ENCODE measurements at regions not wholly inside any gene's neighbourhood (a gene's known extent, or its start where the extent isn't known, plus 50 kb on each side); places are given as distances from the start of the nearest gene placed in this dataset.

DNA sequence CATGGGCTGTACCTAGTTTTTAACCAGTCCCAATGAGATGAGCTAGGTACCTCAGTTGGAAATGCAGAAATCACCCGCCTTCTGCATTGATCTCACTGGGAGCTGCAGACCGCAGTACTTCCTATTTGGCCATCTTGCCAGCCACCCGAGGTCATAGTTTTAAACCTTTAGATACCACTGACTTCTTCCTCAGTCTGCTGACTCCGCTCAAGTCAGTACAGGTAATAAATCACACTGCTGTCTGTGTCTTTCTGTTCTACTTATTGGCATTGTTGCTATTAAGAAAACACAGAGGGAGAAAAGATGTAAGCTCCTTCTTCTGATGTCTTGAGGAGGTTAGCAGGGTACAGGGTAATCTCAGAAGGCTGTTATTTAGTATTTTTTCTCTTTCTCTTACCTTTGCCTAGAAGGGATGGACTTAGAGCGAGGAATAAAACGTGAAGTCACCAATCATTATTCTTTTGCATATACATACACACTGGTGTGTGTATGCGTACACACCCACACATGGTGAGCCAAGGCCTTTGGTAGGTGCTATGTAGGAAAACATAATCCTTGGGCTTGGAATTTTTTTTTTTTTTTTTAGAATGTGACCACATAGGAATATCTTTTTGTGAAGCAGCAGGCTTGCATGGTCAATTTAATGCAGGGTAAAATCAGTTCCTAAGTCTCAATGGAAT lies 197.2 kb downstream of the EDEM1 start:
- Mint-ChIP-seq H3K27me3 (ENCODE audit: insufficient read depth) (peaks cover 1% of the 10 kb centered on the region), H3K27ac (no peak overlapping the region), H3K4me3 (no peak overlapping the region), H3K9me3 (no peaks in the 10 kb centered on the region), H3K4me1 (ENCODE audit: low read depth) (no peaks in the 10 kb centered on the region), H3K36me3 (ENCODE audit: low read depth) (no peaks in the 10 kb centered on the region)
- no peak for DNase-seq (ENCODE audit: low spot score)
- intact Hi-C loops (cut with micrococcal nuclease) = no loop called here

DNA sequence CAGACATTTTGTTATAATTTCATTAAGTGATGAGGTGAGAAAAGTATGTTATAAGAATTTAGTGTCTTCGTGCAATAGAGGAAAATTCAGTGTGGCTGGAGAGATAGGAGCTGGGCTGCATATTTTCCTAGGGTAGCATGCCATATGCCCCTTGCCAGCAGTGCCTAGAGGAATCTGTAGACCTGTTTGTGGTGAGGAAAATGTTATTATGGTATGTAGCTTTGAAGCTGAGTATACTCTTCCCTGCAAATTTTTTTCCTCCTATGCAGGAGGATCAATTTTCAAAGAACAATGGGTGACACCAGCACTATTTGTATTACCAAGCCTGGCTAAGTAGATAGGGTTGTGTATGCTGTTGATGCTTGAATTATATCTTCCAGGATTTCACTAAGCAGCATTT lies 200.6 kb downstream of the EDEM1 start:
- Mint-ChIP-seq H3K9me3 (no peaks in the 10 kb centered on the region), H3K27me3 (ENCODE audit: insufficient read depth) (peaks cover 1% of the 10 kb centered on the region), H3K4me3 (no peak overlapping the region), H3K4me1 (ENCODE audit: low read depth) (no peaks in the 10 kb centered on the region), H3K27ac (no peak overlapping the region), H3K36me3 (ENCODE audit: low read depth) (no peaks in the 10 kb centered on the region)
- intact Hi-C loops (cut with micrococcal nuclease) = no loop called here
- DNase-seq (ENCODE audit: low spot score) = no peak

- Mint-ChIP-seq H3K4me3 (no peak overlapping the region), H3K27ac (no peak overlapping the region), H3K4me1 (ENCODE audit: low read depth) (no peaks in the 10 kb centered on the region), H3K9me3 (no peaks in the 10 kb centered on the region), H3K36me3 (ENCODE audit: low read depth) (no peaks in the 10 kb centered on the region), H3K27me3 (ENCODE audit: insufficient read depth) (peaks cover 1% of the 10 kb centered on the region)
- intact Hi-C loops (cut with micrococcal nuclease) = no loop called here
- no peak for DNase-seq (ENCODE audit: low spot score)
Measured at GRCh38 chr3:5389057-5389456, 201.6 kb downstream of the EDEM1 start.

- Mint-ChIP-seq H3K4me3 (no peak overlapping the region), H3K27ac (no peak overlapping the region), H3K9me3 (no peaks in the 10 kb centered on the region), H3K27me3 (ENCODE audit: insufficient read depth) (peaks cover 1% of the 10 kb centered on the region), H3K36me3 (ENCODE audit: low read depth) (no peaks in the 10 kb centered on the region), H3K4me1 (ENCODE audit: low read depth) (no peaks in the 10 kb centered on the region)
- intact Hi-C loops (cut with micrococcal nuclease) = no loop called here
- DNase-seq (ENCODE audit: low spot score) = no peak
Measured at GRCh38 chr3:5390221-5390620, 202.7 kb downstream of the EDEM1 start.

DNA sequence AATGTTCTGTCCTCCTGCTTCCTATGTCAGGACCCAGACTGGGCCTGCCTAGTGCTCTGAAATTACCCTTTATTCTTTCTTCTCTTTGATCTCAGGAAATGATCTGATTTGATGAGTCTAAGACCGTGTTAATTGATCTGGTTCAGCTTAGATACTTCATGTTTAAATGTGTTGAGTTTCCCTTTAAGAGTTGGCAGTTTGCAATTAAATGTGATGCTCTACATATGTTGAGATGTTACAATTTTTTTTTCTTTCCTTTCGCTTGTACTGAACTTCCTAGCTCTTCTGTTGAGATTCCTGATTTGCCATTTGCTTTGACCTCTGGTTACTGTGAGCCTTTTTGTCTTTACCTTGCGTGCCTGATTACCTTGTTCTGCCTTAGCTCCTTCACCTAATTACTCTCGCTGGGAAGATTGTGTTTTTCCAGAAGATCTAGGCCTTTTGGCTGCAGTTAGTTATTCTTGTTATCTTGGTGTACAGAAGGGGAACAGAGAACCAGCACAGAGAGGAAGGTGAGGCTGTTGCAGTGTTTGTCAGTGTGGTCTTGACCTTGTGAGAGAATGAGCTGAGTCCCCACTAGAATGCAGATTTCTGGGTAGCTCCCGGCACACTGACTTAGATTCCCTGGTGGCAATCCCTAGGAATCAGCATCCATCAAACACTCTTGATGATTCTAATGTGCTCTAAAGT lies 203.6 kb downstream of the EDEM1 start:
- no peak overlapping the region for H3K27ac Mint-ChIP-seq
- peaks cover 1% of the 10 kb centered on the region for H3K27me3 Mint-ChIP-seq (ENCODE audit: insufficient read depth)
- no peaks in the 10 kb centered on the region for H3K36me3 Mint-ChIP-seq (ENCODE audit: low read depth)
- intact Hi-C loops (cut with micrococcal nuclease) = no loop called here
- no peaks in the 10 kb centered on the region for H3K4me1 Mint-ChIP-seq (ENCODE audit: low read depth)
- no peaks in the 10 kb centered on the region for H3K9me3 Mint-ChIP-seq
- DNase-seq (ENCODE audit: low spot score) = no peak
- H3K4me3 Mint-ChIP-seq = no peak overlapping the region

DNA sequence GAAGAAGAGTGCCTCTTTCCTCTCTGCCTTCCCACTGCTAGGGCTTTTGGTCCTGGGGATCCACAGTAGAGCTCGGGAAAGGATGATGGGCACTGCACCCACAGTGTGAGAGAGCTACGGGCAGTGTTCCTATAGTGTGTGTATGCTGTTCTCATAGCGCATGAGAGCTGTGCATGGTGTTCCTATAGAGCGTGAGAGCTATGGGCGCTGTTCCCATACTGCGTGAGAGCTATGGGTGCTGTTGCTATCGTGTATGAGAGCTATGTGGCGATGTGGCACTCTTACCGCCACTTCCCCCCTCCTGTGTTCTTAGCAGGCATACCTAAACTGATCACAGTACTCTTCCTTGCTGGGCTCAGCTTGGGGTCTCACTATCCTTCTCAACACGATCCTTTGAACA lies 213.5 kb downstream of the EDEM1 start:
- no peak overlapping the region for H3K4me3 Mint-ChIP-seq
- H3K4me1 Mint-ChIP-seq (ENCODE audit: low read depth) = no peaks in the 10 kb centered on the region
- intact Hi-C loops (cut with micrococcal nuclease) = no loop called here
- DNase-seq (ENCODE audit: low spot score) = no peak
- no peaks in the 10 kb centered on the region for H3K27me3 Mint-ChIP-seq (ENCODE audit: insufficient read depth)
- H3K36me3 Mint-ChIP-seq (ENCODE audit: low read depth) = no peaks in the 10 kb centered on the region
- no peaks in the 10 kb centered on the region for H3K9me3 Mint-ChIP-seq
- H3K27ac Mint-ChIP-seq = no peak overlapping the region

- intact Hi-C loops (cut with micrococcal nuclease) = no loop called here
- no peak for DNase-seq (ENCODE audit: low spot score)
Measured at GRCh38 chr3:5404718-5405117, 217.2 kb downstream of the EDEM1 start.

GRCh38 chr3:5411786-5412185 lies 224.3 kb downstream of the EDEM1 start:
- Mint-ChIP-seq H3K4me1 (ENCODE audit: low read depth) (no peaks in the 10 kb centered on the region), H3K36me3 (ENCODE audit: low read depth) (no peaks in the 10 kb centered on the region), H3K27ac (no peak overlapping the region), H3K27me3 (ENCODE audit: insufficient read depth) (no peaks in the 10 kb centered on the region), H3K4me3 (no peak overlapping the region), H3K9me3 (peaks cover 5% of the 10 kb centered on the region)
- intact Hi-C loops (cut with micrococcal nuclease) = no loop called here
- DNase-seq (ENCODE audit: low spot score) = no peak

More at GRCh38 chr3:5404718-5405117, 217.2 kb downstream of the EDEM1 start:
- Mint-ChIP-seq H3K9me3 (no peaks in the 10 kb centered on the region), H3K4me3 (no peak overlapping the region), H3K36me3 (ENCODE audit: low read depth) (no peaks in the 10 kb centered on the region), H3K27ac (no peak overlapping the region), H3K27me3 (ENCODE audit: insufficient read depth) (no peaks in the 10 kb centered on the region), H3K4me1 (ENCODE audit: low read depth) (no peaks in the 10 kb centered on the region)

DNA sequence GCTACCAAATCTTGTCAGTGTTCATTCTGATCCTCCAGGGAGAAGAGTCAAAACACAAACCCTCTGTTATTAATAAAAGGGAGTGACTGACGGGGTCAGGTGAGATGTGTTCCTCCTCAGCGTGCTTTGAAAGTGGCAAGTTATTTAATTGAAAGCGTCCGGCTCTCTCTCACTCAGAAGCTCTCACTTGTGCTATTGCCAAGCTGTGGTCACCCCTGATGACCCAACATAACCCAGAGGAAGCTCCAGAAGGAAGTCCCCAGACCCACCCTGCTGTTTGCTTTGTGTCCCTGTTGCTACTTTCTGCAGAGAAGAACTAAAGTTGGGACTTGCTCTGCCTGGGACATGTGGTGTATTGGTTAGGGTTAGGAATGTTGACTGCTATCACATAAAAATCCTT lies 235.6 kb downstream of the EDEM1 start:
- H3K27ac Mint-ChIP-seq = no peak overlapping the region
- H3K4me1 Mint-ChIP-seq (ENCODE audit: low read depth) = no peaks in the 10 kb centered on the region
- DNase-seq (ENCODE audit: low spot score) = no peak
- peaks cover 6% of the 10 kb centered on the region for H3K27me3 Mint-ChIP-seq (ENCODE audit: insufficient read depth)
- intact Hi-C loops (cut with micrococcal nuclease) = loop anchor here (10.0 kb wide), 1 partner anchor 312 kb away; no protein-coding TSS in a partner anchor
- no peak overlapping the region for H3K4me3 Mint-ChIP-seq
- no peaks in the 10 kb centered on the region for H3K9me3 Mint-ChIP-seq
- H3K36me3 Mint-ChIP-seq (ENCODE audit: low read depth) = no peaks in the 10 kb centered on the region

- no peak for DNase-seq (ENCODE audit: low spot score)
- intact Hi-C loops (cut with micrococcal nuclease) = loop anchor here (10.0 kb wide), 1 partner anchor 311 kb away; no protein-coding TSS in a partner anchor
- H3K36me3 Mint-ChIP-seq (ENCODE audit: low read depth) = no peaks in the 10 kb centered on the region
- H3K27me3 Mint-ChIP-seq (ENCODE audit: insufficient read depth) = peaks cover 6% of the 10 kb centered on the region
- no peak overlapping the region for H3K27ac Mint-ChIP-seq
- H3K9me3 Mint-ChIP-seq = no peaks in the 10 kb centered on the region
- no peak overlapping the region for H3K4me3 Mint-ChIP-seq
- no peaks in the 10 kb centered on the region for H3K4me1 Mint-ChIP-seq (ENCODE audit: low read depth)
Measured at GRCh38 chr3:5423523-5423922, 236.0 kb downstream of the EDEM1 start.

DNA sequence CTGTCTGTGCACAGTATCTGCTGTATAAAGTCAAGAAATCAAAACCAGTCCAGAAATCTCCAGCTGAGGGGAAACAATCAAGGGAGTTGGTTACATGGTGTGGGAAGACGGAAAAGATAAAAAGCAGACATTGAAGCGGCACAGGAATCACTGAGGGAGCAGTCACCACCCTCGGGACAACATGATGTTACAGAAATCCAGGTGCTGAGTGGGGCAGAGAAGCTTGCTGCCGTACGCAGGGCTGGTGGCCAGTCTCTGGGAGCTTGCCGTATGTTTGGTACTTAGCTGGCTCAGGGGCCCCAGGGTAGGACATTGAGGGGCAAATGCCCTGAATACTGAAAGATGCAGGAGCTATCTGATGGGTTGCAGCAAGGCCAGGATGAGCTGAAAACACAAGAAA lies 237.9 kb downstream of the EDEM1 start:
- no peaks in the 10 kb centered on the region for H3K4me1 Mint-ChIP-seq (ENCODE audit: low read depth)
- no peak for DNase-seq (ENCODE audit: low spot score)
- intact Hi-C loops (cut with micrococcal nuclease) = loop anchor here (10.0 kb wide), 1 partner anchor 309 kb away; no protein-coding TSS in a partner anchor

DNA sequence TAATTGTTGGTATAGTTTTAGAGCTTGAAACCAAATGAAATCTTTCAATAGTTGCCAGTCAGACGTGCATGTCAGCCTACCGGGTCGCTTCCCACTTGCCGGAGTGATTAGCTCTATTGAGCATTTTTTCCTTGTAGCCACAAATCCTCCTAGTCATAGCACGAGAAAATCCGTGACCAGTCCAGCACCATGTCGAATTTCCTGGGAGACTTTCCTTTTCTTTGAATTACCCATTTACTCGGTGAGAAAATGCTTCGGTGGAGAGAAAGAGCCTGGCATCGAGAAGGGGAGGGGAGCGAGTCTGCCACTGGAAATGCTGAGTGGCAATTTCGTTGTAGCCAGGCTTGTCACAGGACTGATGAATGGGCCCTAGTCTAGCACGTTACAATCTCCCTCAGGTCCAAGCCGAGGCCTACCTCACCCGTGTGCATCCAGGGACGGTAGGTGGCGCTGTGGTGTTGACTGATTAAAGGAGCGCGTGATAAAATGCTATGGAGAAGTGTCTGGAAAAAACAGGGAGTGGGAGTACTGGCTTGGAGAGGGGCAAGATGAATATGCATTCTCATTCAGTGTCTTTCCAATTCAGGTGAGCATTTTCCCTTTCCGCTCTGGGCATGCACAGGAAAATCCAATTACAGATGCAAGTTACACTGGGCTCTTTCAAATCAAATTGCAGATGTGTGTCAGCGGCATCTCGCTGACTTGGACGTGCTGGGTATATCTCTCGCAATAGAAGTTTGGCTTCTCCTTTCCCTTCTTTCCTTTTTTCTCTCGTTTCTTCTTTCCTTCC lies 238.8 kb downstream of the EDEM1 start:
- no peaks in the 10 kb centered on the region for H3K4me1 Mint-ChIP-seq (ENCODE audit: low read depth)
- H3K27me3 Mint-ChIP-seq (ENCODE audit: insufficient read depth) = peaks cover 1% of the 10 kb centered on the region
- DNase-seq (ENCODE audit: low spot score) = peak; percentile 18
- H3K36me3 Mint-ChIP-seq (ENCODE audit: low read depth) = no peaks in the 10 kb centered on the region
- H3K4me3 Mint-ChIP-seq = no peak overlapping the region
- intact Hi-C loops (cut with micrococcal nuclease) = loop anchor here (2.0 to 10.0 kb wide), 2 partner anchors 289 to 309 kb away; no protein-coding TSS in a partner anchor
- no peak overlapping the region for H3K27ac Mint-ChIP-seq
- H3K9me3 Mint-ChIP-seq = no peaks in the 10 kb centered on the region

More for the DNA sequence above, 237.9 kb downstream of the EDEM1 start:
- Mint-ChIP-seq H3K27me3 (ENCODE audit: insufficient read depth) (peaks cover 6% of the 10 kb centered on the region), H3K9me3 (no peaks in the 10 kb centered on the region), H3K27ac (no peak overlapping the region), H3K4me3 (no peak overlapping the region), H3K36me3 (ENCODE audit: low read depth) (no peaks in the 10 kb centered on the region)

DNA sequence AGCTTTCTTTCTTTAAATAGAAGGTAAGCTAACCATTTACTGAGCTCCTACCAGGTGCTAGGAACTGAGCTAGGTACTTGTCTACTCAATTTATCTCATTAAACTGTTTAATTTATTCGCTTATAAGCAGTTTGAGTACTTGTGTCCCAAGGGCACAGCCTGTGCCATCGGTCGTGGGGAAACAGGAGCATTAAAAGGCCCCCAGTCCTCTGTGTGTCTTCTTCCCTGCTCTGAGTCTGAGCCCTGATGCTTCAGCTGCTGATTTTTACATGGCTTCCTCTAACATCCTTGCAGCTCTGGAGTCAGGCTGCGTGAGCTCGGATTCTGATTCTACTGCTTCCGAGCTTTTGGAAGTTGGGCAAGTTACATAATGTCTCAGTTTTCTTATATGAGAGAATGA lies 239.5 kb downstream of the EDEM1 start:
- Mint-ChIP-seq H3K36me3 (ENCODE audit: low read depth) (no peaks in the 10 kb centered on the region), H3K27ac (no peak overlapping the region), H3K4me3 (no peak overlapping the region), H3K9me3 (no peaks in the 10 kb centered on the region), H3K27me3 (ENCODE audit: insufficient read depth) (peaks cover 1% of the 10 kb centered on the region), H3K4me1 (ENCODE audit: low read depth) (no peaks in the 10 kb centered on the region)
- intact Hi-C loops (cut with micrococcal nuclease) = loop anchor here (2.0 to 10.0 kb wide), 2 partner anchors 290 to 308 kb away; no protein-coding TSS in a partner anchor
- DNase-seq (ENCODE audit: low spot score) = no peak

Measured in activated T-helper 1 cell treated with anti-CD3 and anti-CD28 coated beads, Interleukin-12 subunit alpha, Interleukin-12 subunit beta, Interleukin-2, Interleukin-4 antibody, amounts not matched to agents 30 ng/mL and 10 ng/mL and 1 ng/mL, durations not matched to agents 14 hours and 24 hours and 36 hours (primary cell).